ENCODE measurements at regions not wholly inside any gene's neighbourhood (a gene's known extent, or its start where the extent isn't known, plus 50 kb on each side); places are given as distances from the start of the nearest gene placed in this dataset.

- H3K4me3 Mint-ChIP-seq, result no peak overlapping the region
- H3K27me3 Mint-ChIP-seq, result peaks cover 57 to 61% of the 10 kb centered on the region in 2 donors
- no peaks in the 10 kb centered on the region for H3K9me3 Mint-ChIP-seq
- no peak for DNase-seq
- no peak for ATAC-seq (replicated peaks)
- no peaks in the 10 kb centered on the region for H3K36me3 Mint-ChIP-seq
- H3K4me1 Mint-ChIP-seq, result peaks cover 3 to 9% of the 10 kb centered on the region in 2 donors
- no peak overlapping the region for H3K27ac Mint-ChIP-seq
These were observed 59.7 kb upstream of the TCF20 start for GRCh38 chr22:42330170-42330569.

DNA sequence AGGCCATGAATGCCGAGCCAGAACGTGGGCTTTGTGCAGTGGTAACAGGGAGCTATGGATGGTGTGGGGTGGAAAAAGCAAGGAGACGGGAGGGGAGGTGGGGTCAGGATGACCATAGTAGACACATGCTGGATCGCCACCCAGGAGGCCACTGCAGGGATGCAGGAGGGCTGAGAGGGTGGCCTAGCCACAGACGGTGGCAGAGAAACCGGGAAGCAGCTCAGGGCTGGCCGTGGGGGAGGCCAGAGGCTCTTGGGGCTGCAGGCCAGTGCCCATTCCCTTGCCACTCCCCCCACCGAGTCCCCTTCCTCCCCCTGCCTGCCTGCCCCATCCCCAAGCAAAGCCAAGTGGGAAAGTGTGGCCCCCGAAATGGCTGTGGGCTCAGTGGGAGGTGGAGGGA, 59.1 kb upstream of the TCF20 start:
- no peaks in the 10 kb centered on the region for H3K9me3 Mint-ChIP-seq
- H3K27me3 Mint-ChIP-seq, result peaks cover 58 to 60% of the 10 kb centered on the region in 2 donors
- DNase-seq (no peak), ATAC-seq (replicated peaks) (no peak)
- no peak overlapping the region for H3K27ac Mint-ChIP-seq
- H3K4me1 Mint-ChIP-seq, result peaks cover 5 to 16% of the 10 kb centered on the region in 2 donors
- H3K4me3 Mint-ChIP-seq, result no peak overlapping the region
- H3K36me3 Mint-ChIP-seq, result no peaks in the 10 kb centered on the region

- H3K4me1 Mint-ChIP-seq, result peaks cover 5 to 16% of the 10 kb centered on the region in 2 donors
- H3K36me3 Mint-ChIP-seq, result no peaks in the 10 kb centered on the region
- no peak overlapping the region for H3K27ac Mint-ChIP-seq
- H3K4me3 Mint-ChIP-seq, result no peak overlapping the region
- ATAC-seq (replicated peaks) (no peak), DNase-seq (no peak)
- H3K9me3 Mint-ChIP-seq, result no peaks in the 10 kb centered on the region
- H3K27me3 Mint-ChIP-seq, result peaks cover 60 to 61% of the 10 kb centered on the region in 2 donors
These were observed 58.3 kb upstream of the TCF20 start for GRCh38 chr22:42328784-42329145.

DNA sequence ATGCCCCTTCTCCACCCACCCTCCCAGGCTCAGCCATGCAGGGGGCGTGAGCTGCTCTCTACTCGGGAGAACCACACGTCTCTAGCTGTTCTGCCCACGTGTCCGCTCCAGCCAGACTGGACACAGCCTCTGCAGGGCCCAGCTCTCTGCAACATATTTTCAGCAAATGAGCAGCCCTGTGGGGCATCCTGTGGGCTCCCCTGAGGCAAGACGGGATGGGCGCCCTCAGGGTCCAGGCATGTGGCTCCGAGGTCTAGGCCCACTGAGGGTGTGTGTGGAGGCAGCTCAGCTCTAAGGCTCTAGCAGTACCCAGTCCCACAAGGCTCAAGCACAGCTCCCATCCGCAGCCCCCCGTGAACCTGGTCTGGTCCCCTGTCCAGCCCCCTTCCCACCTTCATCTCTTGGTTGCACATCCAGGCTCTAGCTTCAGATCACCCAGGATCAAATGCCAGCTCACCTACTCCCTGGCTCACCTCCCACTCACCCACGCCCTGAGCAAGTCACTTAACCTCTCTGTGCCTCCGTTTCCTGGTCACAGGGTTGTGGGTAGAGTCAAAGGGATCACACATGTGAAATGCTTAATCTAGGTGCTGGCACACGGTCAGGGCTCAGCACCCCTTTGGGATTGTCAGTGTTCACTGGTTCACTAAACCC, 57.8 kb upstream of the TCF20 start:
- Mint-ChIP-seq H3K27me3 (peaks cover 60 to 61% of the 10 kb centered on the region in 2 donors), H3K4me1 (peaks cover 5 to 16% of the 10 kb centered on the region in 2 donors), H3K36me3 (no peaks in the 10 kb centered on the region), H3K9me3 (no peaks in the 10 kb centered on the region), H3K4me3 (no peak overlapping the region), H3K27ac (no peak overlapping the region)
- ATAC-seq (replicated peaks), result no peak
- no peak for DNase-seq

DNA sequence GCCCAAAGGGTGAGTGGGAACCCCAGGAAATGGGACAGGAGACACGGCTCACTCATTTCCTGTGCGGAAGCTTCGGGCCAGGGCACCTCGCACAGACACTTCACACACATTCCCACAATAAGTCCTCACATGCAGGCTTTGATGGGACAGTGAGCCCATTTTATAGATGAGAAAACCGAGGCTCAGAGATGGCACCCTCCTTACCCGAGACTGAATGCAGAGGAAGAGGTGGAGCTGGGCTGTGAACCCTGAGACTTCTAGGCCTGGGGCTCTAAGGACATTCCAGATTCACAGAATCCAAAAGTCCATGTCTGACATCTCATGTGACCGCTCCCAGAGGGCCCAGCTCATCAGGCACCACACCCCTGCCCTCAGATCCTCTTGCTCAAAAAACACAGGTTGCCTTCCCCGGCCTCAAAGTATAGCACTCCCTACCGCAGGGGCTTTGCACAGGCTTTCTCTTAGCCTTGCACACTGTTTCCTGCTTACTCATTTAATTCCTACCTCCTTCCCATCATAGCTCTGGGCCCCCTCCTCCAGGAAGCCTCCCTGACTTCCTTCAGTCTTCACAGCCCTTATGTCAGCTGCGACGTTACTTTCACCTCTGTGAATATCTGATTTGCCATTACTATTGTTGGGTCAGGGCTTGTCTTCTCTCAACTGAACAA, 57.1 kb upstream of the TCF20 start:
- DNase-seq, result no peak
- Mint-ChIP-seq H3K9me3 (no peaks in the 10 kb centered on the region), H3K4me1 (peaks cover 5 to 16% of the 10 kb centered on the region in 2 donors), H3K4me3 (no peak overlapping the region), H3K27ac (no peak overlapping the region), H3K27me3 (peaks cover 60 to 61% of the 10 kb centered on the region in 2 donors), H3K36me3 (no peaks in the 10 kb centered on the region)
- ATAC-seq (replicated peaks), result no peak

DNA sequence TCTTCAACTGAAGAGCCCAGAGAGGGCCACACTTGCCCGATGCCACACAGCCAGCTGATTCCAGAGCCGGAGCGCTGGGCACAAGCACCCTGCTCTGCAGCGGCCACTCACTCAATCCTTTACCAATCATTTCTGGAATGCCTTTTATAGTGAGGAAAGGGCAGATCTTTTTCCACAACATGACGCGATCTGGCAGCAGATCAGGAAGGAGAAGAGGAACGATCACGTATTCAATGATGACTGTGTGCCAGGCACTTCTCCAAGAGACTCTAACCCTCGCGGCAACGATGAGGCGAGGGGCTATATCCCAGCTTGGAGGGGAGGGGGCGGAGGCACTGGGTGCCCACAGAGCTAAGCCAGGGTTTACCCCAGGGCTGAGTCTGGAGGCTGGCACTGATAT, 56.3 kb upstream of the TCF20 start:
- DNase-seq, result no peak
- no peak overlapping the region for H3K27ac Mint-ChIP-seq
- no peaks in the 10 kb centered on the region for H3K9me3 Mint-ChIP-seq
- ATAC-seq (replicated peaks), result no peak
- no peak overlapping the region for H3K4me3 Mint-ChIP-seq
- H3K4me1 Mint-ChIP-seq, result peaks cover 5 to 16% of the 10 kb centered on the region in 2 donors
- H3K27me3 Mint-ChIP-seq, result peaks cover 53 to 56% of the 10 kb centered on the region in 2 donors
- no peaks in the 10 kb centered on the region for H3K36me3 Mint-ChIP-seq

- no peak for DNase-seq
- Mint-ChIP-seq H3K27me3 (peaks cover 48 to 51% of the 10 kb centered on the region in 2 donors), H3K4me3 (no peak overlapping the region), H3K9me3 (no peaks in the 10 kb centered on the region), H3K36me3 (no peaks in the 10 kb centered on the region), H3K27ac (no peak overlapping the region), H3K4me1 (peaks cover 5 to 16% of the 10 kb centered on the region in 2 donors)
- no peak for ATAC-seq (replicated peaks)
These were observed 55.8 kb upstream of the TCF20 start for GRCh38 chr22:42326301-42326700.

DNA sequence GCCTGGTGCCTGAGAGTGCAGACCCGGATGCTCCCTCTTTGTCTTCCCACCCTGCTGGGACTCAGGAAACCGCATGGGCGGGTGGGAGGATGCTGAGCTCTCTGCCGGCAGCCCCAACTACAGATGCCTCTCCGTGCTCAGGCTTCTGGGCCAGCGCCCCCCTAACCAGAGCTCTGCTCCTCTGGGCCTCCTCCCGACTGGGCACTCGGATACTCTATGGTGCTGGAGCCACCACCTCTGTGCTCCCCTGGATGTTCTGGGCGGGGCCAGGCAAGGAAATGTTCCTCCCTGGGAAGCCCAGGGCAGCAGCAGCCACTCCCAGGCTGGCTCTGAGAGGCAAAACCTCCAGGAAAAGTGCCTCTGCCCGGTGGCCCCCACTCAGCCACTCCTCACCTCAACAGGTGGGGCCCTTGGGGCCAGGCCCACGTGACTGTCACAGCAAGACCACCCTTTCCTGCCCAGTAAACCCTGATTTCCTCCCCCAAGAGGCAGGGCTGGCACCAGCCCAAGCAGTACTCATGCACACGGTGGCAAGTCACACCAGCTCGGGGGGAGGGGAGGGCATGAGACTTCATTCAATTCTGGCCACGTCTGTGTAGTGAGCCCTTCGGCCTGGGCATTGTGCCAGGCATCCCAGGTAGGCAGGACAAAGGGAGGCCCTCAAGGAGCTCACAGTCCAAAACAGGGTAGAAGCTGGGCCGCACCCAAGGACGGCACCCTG, 54.7 kb upstream of the TCF20 start:
- no peak overlapping the region for H3K4me3 Mint-ChIP-seq
- peak in 1 of 2 donors; percentile 12 for ATAC-seq (replicated peaks)
- DNase-seq, result no peak
- H3K36me3 Mint-ChIP-seq, result no peaks in the 10 kb centered on the region
- no peaks in the 10 kb centered on the region for H3K9me3 Mint-ChIP-seq
- peaks cover 5 to 16% of the 10 kb centered on the region in 2 donors for H3K4me1 Mint-ChIP-seq
- H3K27me3 Mint-ChIP-seq, result peaks cover 45 to 48% of the 10 kb centered on the region in 2 donors
- no peak overlapping the region for H3K27ac Mint-ChIP-seq

DNA sequence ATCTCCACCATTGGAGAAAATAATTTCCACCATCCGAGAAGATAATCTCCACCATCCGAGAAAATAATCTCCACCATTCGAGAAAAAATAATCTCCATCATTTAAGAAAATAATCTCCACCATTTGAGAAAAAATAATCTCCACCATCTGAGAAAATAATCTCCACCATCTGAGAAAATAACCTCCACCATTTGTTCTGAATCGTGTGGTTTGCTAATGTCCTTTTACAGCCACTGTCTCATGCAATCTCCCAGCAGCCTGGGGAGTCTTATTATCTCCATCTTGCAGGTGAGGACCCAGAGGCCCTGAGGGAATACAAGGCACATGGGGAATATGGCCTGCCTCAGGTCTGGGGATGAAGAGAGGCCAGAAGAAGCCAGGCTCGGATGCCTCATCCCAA, 54.1 kb upstream of the TCF20 start:
- Mint-ChIP-seq H3K36me3 (no peaks in the 10 kb centered on the region), H3K27ac (no peak overlapping the region), H3K27me3 (peaks cover 45 to 53% of the 10 kb centered on the region in 2 donors), H3K4me1 (peaks cover 5 to 21% of the 10 kb centered on the region in 2 donors), H3K4me3 (no peak overlapping the region), H3K9me3 (no peaks in the 10 kb centered on the region)
- ATAC-seq (replicated peaks) (no peak), DNase-seq (no peak)

GRCh38 chr22:42323971-42324370, 53.5 kb upstream of the TCF20 start:
- Mint-ChIP-seq H3K27ac (no peak overlapping the region), H3K4me3 (no peak overlapping the region), H3K4me1 (peaks cover 5 to 21% of the 10 kb centered on the region in 2 donors), H3K27me3 (peaks cover 39 to 48% of the 10 kb centered on the region in 2 donors), H3K9me3 (no peaks in the 10 kb centered on the region), H3K36me3 (no peaks in the 10 kb centered on the region)
- no peak for DNase-seq
- no peak for ATAC-seq (replicated peaks)

DNA sequence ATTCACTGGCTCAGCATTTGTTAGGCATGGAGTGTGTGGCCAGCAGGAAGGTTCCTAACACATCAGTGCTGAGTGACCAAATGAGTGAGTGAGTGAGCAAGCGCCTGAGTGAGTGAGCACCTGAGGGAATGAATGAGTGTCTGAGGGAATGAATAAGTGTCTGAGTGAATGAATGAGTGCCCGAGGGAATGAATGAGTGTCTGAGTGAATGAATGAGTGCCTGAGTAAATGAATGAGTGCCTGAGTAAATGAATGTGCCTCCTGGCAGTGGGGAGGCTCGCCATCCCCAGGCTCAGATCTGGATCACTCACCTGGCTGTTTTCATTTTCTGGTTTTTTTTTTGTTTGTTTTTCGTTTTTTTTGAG, 52.1 kb upstream of the TCF20 start:
- Mint-ChIP-seq H3K4me1 (peaks cover 5 to 17% of the 10 kb centered on the region in 2 donors), H3K4me3 (no peak overlapping the region), H3K27me3 (peaks cover 25 to 34% of the 10 kb centered on the region in 2 donors), H3K36me3 (no peaks in the 10 kb centered on the region), H3K9me3 (no peaks in the 10 kb centered on the region), H3K27ac (no peak overlapping the region)
- no peak for ATAC-seq (replicated peaks)
- DNase-seq, result no peak

DNA sequence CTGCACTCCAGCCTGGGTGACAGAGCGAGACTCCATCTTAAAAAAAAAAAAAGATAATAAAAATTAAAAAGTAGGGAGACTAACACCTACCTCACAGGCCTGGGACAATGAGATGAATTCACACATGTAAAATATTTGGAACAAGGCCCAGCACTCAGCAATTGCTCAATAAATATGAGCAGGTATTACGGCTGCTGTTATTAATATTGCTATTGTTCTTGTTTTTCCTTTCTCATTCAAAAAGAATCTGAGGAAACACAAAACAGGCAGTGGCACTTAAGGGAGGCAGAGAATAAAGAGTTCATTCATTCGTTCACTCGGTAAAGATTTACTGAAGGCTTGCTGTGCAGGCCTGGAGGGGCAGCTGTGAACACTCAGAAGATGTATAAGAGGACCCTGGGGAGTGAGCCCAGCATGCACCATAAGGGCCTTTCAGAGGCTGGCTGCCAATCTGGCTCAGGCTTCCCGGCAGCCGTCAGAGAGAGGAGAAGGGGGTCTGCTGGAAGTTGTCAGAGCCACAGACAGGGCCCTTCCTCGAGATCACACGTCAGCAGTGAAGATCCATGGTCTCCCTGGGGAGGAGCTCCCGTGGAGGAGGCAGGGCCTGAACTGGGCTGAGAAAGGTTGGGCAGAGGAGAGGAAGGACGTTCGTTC, 51.6 kb upstream of the TCF20 start:
- DNase-seq, result no peak
- peak overlapping the region; percentile 1 for H3K27ac Mint-ChIP-seq

DNA sequence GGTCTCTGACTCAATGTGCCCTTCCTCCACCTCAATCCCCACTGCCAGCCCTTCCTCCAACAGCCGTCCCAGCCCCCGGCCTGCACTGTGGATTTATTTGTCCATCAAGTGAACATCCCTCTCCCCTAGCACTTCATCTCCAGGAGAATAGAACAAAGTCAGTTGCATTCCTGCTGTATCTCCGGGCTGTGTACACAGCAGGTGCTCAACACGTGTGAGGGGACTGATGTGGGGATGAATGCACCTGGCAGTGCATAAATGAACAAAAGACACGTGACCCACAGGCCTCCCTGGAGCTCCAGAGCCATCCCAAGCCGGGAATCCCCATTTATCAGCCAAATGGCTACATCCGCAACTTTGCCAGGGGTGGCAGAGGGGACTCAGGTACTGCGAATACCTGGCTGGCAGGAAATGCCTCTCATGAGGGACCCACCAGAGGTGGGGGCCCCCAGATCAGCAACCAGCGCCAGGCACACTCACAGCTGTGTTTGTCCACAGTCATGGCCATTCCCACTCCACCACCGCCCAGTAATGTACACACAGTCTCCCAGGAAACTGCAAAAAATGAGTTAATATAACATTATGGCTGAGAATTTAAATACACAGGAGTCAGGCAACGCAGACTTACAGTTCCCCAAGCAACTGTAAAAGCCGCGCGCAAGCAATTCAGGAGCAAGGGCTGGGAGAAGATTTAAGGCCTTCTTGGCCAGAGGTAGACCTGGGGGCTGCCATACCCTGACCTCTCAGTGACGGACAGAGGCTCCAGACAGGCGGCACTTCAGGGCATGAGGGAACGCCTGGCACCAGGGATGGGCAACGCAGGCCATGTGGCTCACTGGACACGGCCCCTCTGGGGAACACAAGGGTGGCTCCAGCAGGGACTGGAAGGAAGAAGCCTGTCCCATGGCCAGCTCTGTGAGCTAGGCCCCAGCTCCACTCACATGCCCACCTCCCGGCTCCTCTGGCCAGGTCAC, 50.3 kb upstream of the TCF20 start:
- no peak overlapping the region for H3K27ac Mint-ChIP-seq
- ATAC-seq (replicated peaks) (no peak), DNase-seq (no peak)
- peaks cover 15 to 34% of the 10 kb centered on the region in 2 donors for H3K27me3 Mint-ChIP-seq
- no peaks in the 10 kb centered on the region for H3K9me3 Mint-ChIP-seq
- H3K4me3 Mint-ChIP-seq, result no peak overlapping the region
- H3K4me1 Mint-ChIP-seq, result peaks cover 9 to 27% of the 10 kb centered on the region in 2 donors
- no peaks in the 10 kb centered on the region for H3K36me3 Mint-ChIP-seq

More for the DNA sequence above, 51.6 kb upstream of the TCF20 start:
- no peaks in the 10 kb centered on the region for H3K9me3 Mint-ChIP-seq
- peaks cover 5 to 18% of the 10 kb centered on the region in 2 donors for H3K4me1 Mint-ChIP-seq
- ATAC-seq (replicated peaks), result no peak
- H3K36me3 Mint-ChIP-seq, result no peaks in the 10 kb centered on the region
- H3K4me3 Mint-ChIP-seq, result no peak overlapping the region
- H3K27me3 Mint-ChIP-seq, result peaks cover 23 to 37% of the 10 kb centered on the region in 2 donors

Measured in stimulated activated naive B cell treated with anti-CD40 and anti-IgM and Interleukin-4, amounts not matched to agents 10 μg/mL and 1 μg/mL and 100 μg/mL, for 72 hours (primary cell).